ENCODE measurements at regions not wholly inside any gene's neighbourhood (a gene's known extent, or its start where the extent isn't known, plus 50 kb on each side); places are given as distances from the start of the nearest gene placed in this dataset.

- no peak for TF ChIP-seq PATZ1 (CRISPR knock-in tag; IDR thresholded peaks at IDR 0.05)
- TF ChIP-seq IKZF4 (CRISPR knock-in tag; IDR thresholded peaks at IDR 0.05; ENCODE audit: borderline replicate concordance, low read depth, not compliant biosample characterization), result no peak
- no peak for TF ChIP-seq ESRRA (CRISPR knock-in tag; IDR thresholded peaks at IDR 0.05; ENCODE audit: low read depth)
- no peak for TF ChIP-seq ZNF850 (CRISPR knock-in tag; conservative IDR thresholded peaks at IDR 0.05)
- TF ChIP-seq SIX1 (CRISPR knock-in tag; IDR thresholded peaks at IDR 0.05; ENCODE audit: borderline replicate concordance), result no peak
- no peak for TF ChIP-seq BATF2 (CRISPR knock-in tag; IDR thresholded peaks at IDR 0.05)
- no peak for TF ChIP-seq ZNF749 (CRISPR knock-in tag; IDR thresholded peaks at IDR 0.05; ENCODE audit: borderline replicate concordance)
- TF ChIP-seq ZNF367 (CRISPR knock-in tag; IDR thresholded peaks at IDR 0.05; ENCODE audit: borderline replicate concordance), result no peak
Observed at GRCh38 chr7:73968487-73968886, 59.5 kb upstream of the ELN start (continued).

- Histone ChIP-seq H3K36me3 (replicated peaks in 1 of 2; ENCODE audit: control insufficient read depth in 1 of 2, insufficient read depth in 2 of 2, low read length in 2 of 2) (no peaks in the 10 kb centered on the region), H3K27ac (ENCODE audit: extremely low read length, insufficient read depth, low read length) (no peak overlapping the region), H3K79me2 (ENCODE audit: insufficient read depth, low read length) (no peaks in the 10 kb centered on the region), H3K4me3 (replicated peaks in 1 of 3; ENCODE audit: insufficient read depth in 1 of 3, low read depth in 2 of 3, low read length in 3 of 3) (no peak overlapping the region), H3K4me2 (ENCODE audit: low read depth, low read length) (no peak overlapping the region), H3K9ac (ENCODE audit: insufficient read depth, low read depth, low read length) (no peak overlapping the region), H3K9me3 (ENCODE audit: low read length) (no peaks in the 10 kb centered on the region), H2AFZ (ENCODE audit: low read length) (no peak overlapping the region), H3K27me3 (ENCODE audit: control insufficient read depth in 1 of 2, insufficient read depth in 2 of 2, low read length in 2 of 2) (no peaks in the 10 kb centered on the region), H3K4me1 (ENCODE audit: insufficient read depth, low read length) (no peaks in the 10 kb centered on the region), H4K20me1 (ENCODE audit: insufficient read depth, low read length) (no peaks in the 10 kb centered on the region)
- intact Hi-C loops (cut with micrococcal nuclease; ENCODE audit: unreplicated experiment), result no loop called here
- no peak for DNase-seq (ENCODE audit: low spot score)
- ATAC-seq, result no peak
- ChIA-PET POLR2A (no interaction called here), CTCF (ENCODE audit: low intra/inter-chr PET ratio, low total read pairs) (no interaction called here)
- no peak for FAIRE-seq
- in situ Hi-C loops (cut with HindIII; ENCODE audit: extremely low pct_ligation_motif_present, low pct_unique_long_range_greater_than_20kb), result no loop called here
- BruUV-seq (replicated peaks), result no TSS peak
- TF ChIP-seq ZNF543 (CRISPR knock-in tag; IDR thresholded peaks at IDR 0.05) (no peak), BORCS8-MEF2B (CRISPR knock-in tag; IDR thresholded peaks at IDR 0.05) (no peak), MBNL3 (CRISPR knock-in tag; conservative IDR thresholded peaks at IDR 0.05) (no peak), MAFK (conservative IDR thresholded peaks at IDR 0.05 in 1 of 2, IDR thresholded peaks at IDR 0.05 in 1 of 2; ENCODE audit: low read length in 2 of 2) (peak; percentile 82 to 88), ZBTB43 (CRISPR knock-in tag; conservative IDR thresholded peaks at IDR 0.05) (no peak), MAFF (IDR thresholded peaks at IDR 0.05; ENCODE audit: low read depth, low read length) (peak; percentile 80)
- 0% methylated on average over 3 of the region's 4 CpGs for WGBS (ENCODE audit: low lambda C conversion rate)
Observed at GRCh38 chr7:73969991-73970390, 58.0 kb upstream of the ELN start.

Measured in HepG2 (cell line).